IMR-90 (cell line): ENCODE measurements at regions not wholly inside any gene's neighbourhood (a gene's known extent, or its start where the extent isn't known, plus 50 kb on each side); places are given as distances from the start of the nearest gene placed in this dataset.

Experiments
- ATAC-seq: fragments of 200-7000 bp; cut with Tn5 transposase; 2 replicates; pipeline ENCODE4 v1.9.1; 2020; ENCODE audit warnings: low read depth, mild to moderate bottlenecking, moderate library complexity
- BruUV-seq: library from RNA; stranded (reverse); fragments of 400-500 nt; replicated peaks from 2 replicates; lab custom pipeline; 2021; lab: Mats Ljungman, UMichigan
- CTCF ChIA-PET: fragments of 300-600 bp; formaldehyde crosslinking; extraction: SDS; loops from one replicate; lab custom pipeline; 2021; ENCODE audit warnings: antibody characterized with exemption; lab: Yijun Ruan, JAX
- POLR2A ChIA-PET: fragments of 300-600 bp; sonication (Branson Sonifier 250); formaldehyde crosslinking; loops from one replicate; lab custom pipeline; 2022; ENCODE audit warnings: antibody characterized with exemption; ENCODE audit not compliant: unreplicated experiment; lab: Charles Lee
- DNase-seq: peaks from one replicate; pipeline ENCODE4 v3.0.0; 2013
- H2AFZ ChIP-seq: replicated peaks from 2 replicates; pipeline ENCODE3; 2013; ENCODE audit warnings: low read length, mild to moderate bottlenecking; ENCODE audit not compliant: poor library complexity
- H2AK5ac ChIP-seq: 2 replicates; pipeline ENCODE4 v1.6.1; 2013; ENCODE audit warnings: low read depth, low read length, inconsistent platforms
- H2AK9ac ChIP-seq: replicated peaks from 2 replicates; pipeline ENCODE3; 2013; ENCODE audit warnings: mild to moderate bottlenecking, low read depth, low read length, moderate library complexity; ENCODE audit not compliant: poor library complexity
- H2BK120ac ChIP-seq: 2 replicates; pipeline ENCODE4 v1.6.1; 2013; ENCODE audit warnings: low read depth, low read length, inconsistent platforms
- H2BK15ac ChIP-seq: 3 replicates; pipeline ENCODE4 v1.6.1; 2013; ENCODE audit warnings: low read depth, low read length, inconsistent platforms
- H2BK20ac ChIP-seq: 2 replicates; pipeline ENCODE4 v1.6.1; 2013; ENCODE audit warnings: low read depth, mild to moderate bottlenecking, inconsistent platforms, low read length, moderate library complexity
- H2BK5ac ChIP-seq: 2 replicates; pipeline ENCODE4 v1.6.1; 2013; ENCODE audit warnings: mild to moderate bottlenecking, low read depth, low read length, inconsistent platforms; ENCODE audit not compliant: poor library complexity, severe bottlenecking
- H3K14ac ChIP-seq: replicated peaks from 2 replicates; pipeline ENCODE4 v1.6.1; 2013; ENCODE audit warnings: low read depth, low read length, inconsistent platforms
- H3K18ac ChIP-seq: 2 replicates; pipeline ENCODE4 v1.6.1; 2013; ENCODE audit warnings: low read depth, low read length, control low read depth
- H3K23ac ChIP-seq: 2 replicates; pipeline ENCODE4 v1.6.1; 2013; ENCODE audit warnings: low read depth, low read length, inconsistent platforms
- H3K27ac ChIP-seq: 2 replicates; pipeline ENCODE4 v1.5.1; 2013; ENCODE audit warnings: mild to moderate bottlenecking, control low read depth, low read length; ENCODE audit not compliant: insufficient read depth
- H3K27me3 ChIP-seq: 2 replicates; pipeline ENCODE4 v1.6.1; 2013; ENCODE audit warnings: low read length; ENCODE audit not compliant: control insufficient read depth, insufficient read depth
- H3K36me3 ChIP-seq: 2 replicates; pipeline ENCODE4 v1.6.1; 2013; ENCODE audit warnings: low read length, mixed read lengths; ENCODE audit not compliant: control insufficient read depth, insufficient read depth
- H3K4ac ChIP-seq: 2 replicates; pipeline ENCODE4 v1.6.1; 2013; ENCODE audit warnings: low read depth, low read length, inconsistent platforms
- H3K4me1 ChIP-seq: 2 replicates; pipeline ENCODE4 v1.6.1; 2013; ENCODE audit warnings: low read length, mixed read lengths; ENCODE audit not compliant: control insufficient read depth, insufficient read depth
- H3K4me2 ChIP-seq: 2 replicates; pipeline ENCODE4 v1.6.1; 2013; ENCODE audit warnings: low read depth, mild to moderate bottlenecking, control low read depth, low read length, moderate library complexity
- H3K4me3 ChIP-seq: 2 replicates; pipeline ENCODE4 v1.5.1; 2013; ENCODE audit warnings: low read depth, mild to moderate bottlenecking, control low read depth, low read length, moderate library complexity; ENCODE audit not compliant: insufficient read depth
- H3K56ac ChIP-seq: 2 replicates; pipeline ENCODE4 v1.6.1; 2013; ENCODE audit warnings: low read length, inconsistent platforms; ENCODE audit not compliant: insufficient read depth; ENCODE audit errors: extremely low read depth
- H3K79me1 ChIP-seq, 2 experiments: 2 replicates each; pipeline ENCODE4 v1.6.1; 2013; ENCODE audit warnings: low read length in 2 of 2, inconsistent platforms in 1 of 2, low read depth in 1 of 2
- H3K9ac ChIP-seq: 2 replicates; pipeline ENCODE4 v1.6.1; 2013; ENCODE audit warnings: low read depth, low read length, control low read depth
- H3K9me1 ChIP-seq: 2 replicates; pipeline ENCODE4 v1.6.1; 2013; ENCODE audit warnings: low read length, inconsistent platforms; ENCODE audit not compliant: insufficient read depth
- H3K9me3 ChIP-seq: 2 replicates; pipeline ENCODE4 v1.6.1; 2013; ENCODE audit warnings: low read length; ENCODE audit not compliant: control insufficient read depth, insufficient read depth
- H4K20me1 ChIP-seq: 2 replicates; pipeline ENCODE4 v1.6.1; 2013; ENCODE audit warnings: low read length, inconsistent platforms; ENCODE audit not compliant: insufficient read depth
- H4K5ac ChIP-seq: 2 replicates; pipeline ENCODE4 v1.6.1; 2013; ENCODE audit warnings: mild to moderate bottlenecking, low read depth, low read length, control low read depth
- H4K8ac ChIP-seq, 2 experiments: 2 replicates each; pipeline ENCODE4 v1.6.1; 2013; ENCODE audit warnings: low read depth in 2 of 2, low read length in 2 of 2, control low read depth in 1 of 2, inconsistent platforms in 1 of 2
- H4K91ac ChIP-seq: 2 replicates; pipeline ENCODE4 v1.6.1; 2013; ENCODE audit warnings: low read depth, low read length, inconsistent platforms; ENCODE audit not compliant: insufficient read depth
- BHLHE40 ChIP-seq: fragments of 150-350 bp; IDR thresholded peaks from 2 replicates; pipeline ENCODE4 v1.6.1; 2016; ENCODE audit warnings: mild to moderate bottlenecking, low read depth, low read length
- NFE2L2 ChIP-seq: fragments of 150-350 bp; IDR thresholded peaks from 2 replicates; pipeline ENCODE4 v1.6.1; 2016; ENCODE audit warnings: low read depth, mild to moderate bottlenecking, low read length
- SMC3 ChIP-seq: fragments of 150-350 bp; IDR thresholded peaks from 2 replicates; pipeline ENCODE4 v1.6.1; 2016; ENCODE audit warnings: low read depth, mild to moderate bottlenecking, antibody characterized with exemption, low read length, moderate library complexity
- whole genome bisulfite sequencing, 2 experiments: methylation state at CpG; one replicate each; pipeline versions ENCODE4 v1.1.5 to v1.1.7; 2013; ENCODE audit warnings: missing lambda C conversion rate in 2 of 2; ENCODE audit not compliant: insufficient read length in 1 of 2; ENCODE audit errors: extremely low coverage in 2 of 2; 5-methylcytosine and 5-hydroxymethylcytosine counted together
- dilution Hi-C: fragments of 300-500 bp; cut with HindIII; formaldehyde crosslinking; loops from one replicate; pipeline ENCODE4 v1.14.3; 2018; ENCODE audit warnings: low sequenced_read_pairs; ENCODE audit not compliant: unreplicated experiment
- in situ Hi-C: fragments of 300-500 bp; cut with MboI; formaldehyde crosslinking; loops from 3 replicates; pipeline ENCODE4 v1.14.3; 2019; ENCODE audit warnings: low sequenced_read_pairs, inconsistent platforms, mixed read lengths
- intact Hi-C: fragments of 100-400 bp; cut with micrococcal nuclease; formaldehyde crosslinking; loops from 2 replicates; pipeline ENCODE4 v1.10.0; 2022
- TF ChIP-seq, protein P1 (sequence below): fragments of 150-350 bp; IDR thresholded peaks from 2 replicates; pipeline ENCODE4 v1.6.1; 2017; ENCODE audit warnings: mild to moderate bottlenecking, antibody characterized with exemption, low read length, low read depth

DNA sequence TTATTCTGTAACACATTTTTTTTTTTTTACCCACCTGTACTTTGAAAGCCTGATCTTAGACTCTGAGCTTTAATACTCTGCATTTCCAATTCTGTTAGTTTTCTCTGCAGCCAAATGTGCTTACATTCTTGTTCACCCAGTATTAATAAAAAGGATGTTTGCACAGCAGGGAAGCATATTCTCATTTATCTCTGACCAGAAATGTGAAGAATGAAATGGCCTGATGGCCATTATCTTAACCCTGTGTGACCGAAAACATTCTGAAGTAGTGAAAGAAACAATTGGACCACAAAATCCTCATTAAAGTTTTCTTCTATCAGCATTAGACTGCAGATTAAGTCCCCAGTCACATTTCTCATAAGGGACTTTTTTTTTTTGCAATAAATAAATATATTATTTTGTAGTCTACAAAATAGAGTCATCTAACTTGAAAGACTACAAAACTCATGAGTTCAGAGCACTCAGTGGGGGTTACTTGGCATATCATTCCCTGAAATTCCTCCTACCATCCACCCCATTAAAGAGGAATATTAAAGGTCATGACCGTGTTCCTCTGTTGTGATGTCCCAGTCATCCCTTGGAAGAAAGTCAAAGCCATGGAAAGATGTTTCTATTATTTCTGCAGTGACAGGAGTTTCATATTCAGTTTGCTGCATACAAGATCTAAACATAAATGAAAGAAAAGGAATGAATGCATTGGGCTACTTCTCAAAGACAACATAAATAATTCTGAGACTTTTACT is 364.4 kb downstream of the RND3 start:
- H3K4me1 ChIP-seq = peaks cover 13% of the 10 kb centered on the region
- H3K14ac ChIP-seq = no peak overlapping the region
- in situ Hi-C loops (no loop called here), intact Hi-C loops (loop anchor here (10.0 kb wide), 1 partner anchor 528 kb away; no protein-coding TSS in a partner anchor), dilution Hi-C loops (no loop called here)
- H3K9ac ChIP-seq = no peak overlapping the region
- H3K4ac ChIP-seq = no peak overlapping the region
- no peak overlapping the region for H2BK15ac ChIP-seq
- BruUV-seq = no TSS peak
- no peak overlapping the region for H3K4me2 ChIP-seq
- no peaks in the 10 kb centered on the region for H3K9me3 ChIP-seq
- H2AK5ac ChIP-seq = no peak overlapping the region
- no peak overlapping the region for H2BK5ac ChIP-seq
- ATAC-seq (no peak; the same call in 1 of the 2 replicates), DNase-seq (no peak)
- H4K20me1 ChIP-seq = no peaks in the 10 kb centered on the region
- no peak overlapping the region for H3K4me3 ChIP-seq
- H3K79me1 ChIP-seq = no peaks in the 10 kb centered on the region
- CTCF ChIA-PET = interaction anchor here (0.8 kb wide), 1 partner anchor 393 kb away, joined by 3 read pairs; no protein-coding TSS in a partner anchor
- no peak overlapping the region for H3K23ac ChIP-seq
- H2AFZ ChIP-seq = no peak overlapping the region
- TF ChIP-seq BHLHE40 (no peak), SMC3 (no peak), NFE2L2 (no peak)
- TF ChIP-seq, protein P1, sequence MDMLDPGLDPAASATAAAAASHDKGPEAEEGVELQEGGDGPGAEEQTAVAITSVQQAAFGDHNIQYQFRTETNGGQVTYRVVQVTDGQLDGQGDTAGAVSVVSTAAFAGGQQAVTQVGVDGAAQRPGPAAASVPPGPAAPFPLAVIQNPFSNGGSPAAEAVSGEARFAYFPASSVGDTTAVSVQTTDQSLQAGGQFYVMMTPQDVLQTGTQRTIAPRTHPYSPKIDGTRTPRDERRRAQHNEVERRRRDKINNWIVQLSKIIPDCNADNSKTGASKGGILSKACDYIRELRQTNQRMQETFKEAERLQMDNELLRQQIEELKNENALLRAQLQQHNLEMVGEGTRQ = no peak
- H3K18ac ChIP-seq = no peak overlapping the region
- POLR2A ChIA-PET = no interaction called here
- H4K91ac ChIP-seq = no peak overlapping the region
- H3K36me3 ChIP-seq = no peaks in the 10 kb centered on the region
- H2AK9ac ChIP-seq = no peak overlapping the region
- no peak overlapping the region for H3K56ac ChIP-seq
- no peaks in the 10 kb centered on the region for H3K27me3 ChIP-seq
- no peak overlapping the region for H3K27ac ChIP-seq
- no CpG with 5 or more reads among the region's 2 CpGs for WGBS, 2 experiments
- H2BK120ac ChIP-seq = no peak overlapping the region
- H2BK20ac ChIP-seq = no peak overlapping the region
- no peak overlapping the region for H4K5ac ChIP-seq
- no peak overlapping the region for H4K8ac ChIP-seq
- H3K9me1 ChIP-seq = peaks cover 14% of the 10 kb centered on the region
